ENCODE measurements at regions not wholly inside any gene's neighbourhood (a gene's known extent, or its start where the extent isn't known, plus 50 kb on each side); places are given as distances from the start of the nearest gene placed in this dataset.

DNA sequence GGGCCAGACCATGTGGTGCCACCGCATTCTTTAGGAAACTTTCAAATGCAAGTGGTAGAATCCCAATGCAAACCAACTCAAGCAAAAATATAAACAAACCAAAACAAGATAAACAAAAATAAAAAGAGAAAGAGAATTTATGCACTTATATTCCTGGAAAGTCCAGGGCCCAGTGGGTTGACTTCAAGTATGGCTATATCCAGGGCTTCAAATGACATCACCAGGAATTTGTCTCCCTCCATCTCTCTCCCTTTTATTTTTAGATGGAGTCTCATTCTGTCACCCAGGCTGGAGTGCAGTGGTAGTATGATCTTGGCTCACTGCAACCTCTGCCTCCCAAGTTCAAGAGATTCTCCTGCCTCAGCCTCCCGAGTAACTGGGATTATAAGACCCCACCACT lies 56.1 kb upstream of the PNRC1 start:
- TF ChIP-seq YY1 (IDR thresholded peaks at IDR 0.05; ENCODE audit: low read depth) (no peak), ZBTB7A (IDR thresholded peaks at IDR 0.05; ENCODE audit: low read depth) (no peak), NFIC (IDR thresholded peaks at IDR 0.05) (no peak), TAF1 (IDR thresholded peaks at IDR 0.05; ENCODE audit: low read depth) (no peak)

DNA sequence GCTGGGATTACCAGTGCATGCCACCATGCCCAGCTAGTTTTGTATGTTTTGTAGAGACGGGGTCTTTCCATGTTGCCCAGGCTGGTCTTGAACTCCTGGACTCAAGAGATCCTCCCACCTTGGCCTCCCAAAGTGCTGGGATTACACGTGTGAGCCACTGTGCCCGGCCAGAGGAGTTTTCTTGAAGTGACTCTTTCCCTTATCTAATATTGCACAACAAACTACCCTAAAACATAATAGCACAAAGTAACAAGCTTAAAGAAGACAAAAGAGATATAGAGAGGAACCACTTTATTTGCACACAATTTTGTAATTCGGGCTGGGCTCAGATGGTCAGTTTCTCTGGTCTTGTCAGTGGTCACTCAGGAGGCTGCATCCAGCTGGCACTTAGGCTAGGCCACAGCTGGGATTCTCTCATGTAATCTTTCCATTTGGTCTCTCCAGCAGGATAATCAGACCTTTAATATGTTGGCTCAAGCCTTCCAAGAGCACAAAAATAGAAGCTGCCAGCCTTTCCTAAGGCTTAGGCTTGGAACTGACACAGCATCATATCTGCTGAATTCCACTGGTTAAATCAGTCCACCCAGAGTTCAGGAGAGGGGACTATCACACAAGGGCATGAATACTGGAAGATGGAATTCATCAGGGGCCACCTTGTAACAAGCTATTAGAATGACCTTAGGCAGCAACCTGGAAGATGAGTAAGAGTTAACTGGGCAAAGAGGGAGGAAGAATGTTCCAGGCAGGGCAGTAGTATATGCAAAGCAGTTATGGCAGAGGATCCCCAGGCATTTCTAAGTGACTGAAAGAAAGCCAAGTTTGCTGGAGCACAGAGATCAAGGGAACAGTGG lies 56.7 kb upstream of the PNRC1 start:
- TF ChIP-seq ZBTB7A (IDR thresholded peaks at IDR 0.05; ENCODE audit: low read depth): no peak
- TF ChIP-seq CEBPB (IDR thresholded peaks at IDR 0.05): no peak
- TF ChIP-seq CREB1 (IDR thresholded peaks at IDR 0.05; ENCODE audit: low read depth): no peak
- TF ChIP-seq YY1 (IDR thresholded peaks at IDR 0.05; ENCODE audit: low read depth): no peak
- no peak for TF ChIP-seq EGR1 (IDR thresholded peaks at IDR 0.05)
- no peak for TF ChIP-seq TEAD4 (IDR thresholded peaks at IDR 0.05)
- TF ChIP-seq, protein P1, sequence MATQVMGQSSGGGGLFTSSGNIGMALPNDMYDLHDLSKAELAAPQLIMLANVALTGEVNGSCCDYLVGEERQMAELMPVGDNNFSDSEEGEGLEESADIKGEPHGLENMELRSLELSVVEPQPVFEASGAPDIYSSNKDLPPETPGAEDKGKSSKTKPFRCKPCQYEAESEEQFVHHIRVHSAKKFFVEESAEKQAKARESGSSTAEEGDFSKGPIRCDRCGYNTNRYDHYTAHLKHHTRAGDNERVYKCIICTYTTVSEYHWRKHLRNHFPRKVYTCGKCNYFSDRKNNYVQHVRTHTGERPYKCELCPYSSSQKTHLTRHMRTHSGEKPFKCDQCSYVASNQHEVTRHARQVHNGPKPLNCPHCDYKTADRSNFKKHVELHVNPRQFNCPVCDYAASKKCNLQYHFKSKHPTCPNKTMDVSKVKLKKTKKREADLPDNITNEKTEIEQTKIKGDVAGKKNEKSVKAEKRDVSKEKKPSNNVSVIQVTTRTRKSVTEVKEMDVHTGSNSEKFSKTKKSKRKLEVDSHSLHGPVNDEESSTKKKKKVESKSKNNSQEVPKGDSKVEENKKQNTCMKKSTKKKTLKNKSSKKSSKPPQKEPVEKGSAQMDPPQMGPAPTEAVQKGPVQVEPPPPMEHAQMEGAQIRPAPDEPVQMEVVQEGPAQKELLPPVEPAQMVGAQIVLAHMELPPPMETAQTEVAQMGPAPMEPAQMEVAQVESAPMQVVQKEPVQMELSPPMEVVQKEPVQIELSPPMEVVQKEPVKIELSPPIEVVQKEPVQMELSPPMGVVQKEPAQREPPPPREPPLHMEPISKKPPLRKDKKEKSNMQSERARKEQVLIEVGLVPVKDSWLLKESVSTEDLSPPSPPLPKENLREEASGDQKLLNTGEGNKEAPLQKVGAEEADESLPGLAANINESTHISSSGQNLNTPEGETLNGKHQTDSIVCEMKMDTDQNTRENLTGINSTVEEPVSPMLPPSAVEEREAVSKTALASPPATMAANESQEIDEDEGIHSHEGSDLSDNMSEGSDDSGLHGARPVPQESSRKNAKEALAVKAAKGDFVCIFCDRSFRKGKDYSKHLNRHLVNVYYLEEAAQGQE (IDR thresholded peaks at IDR 0.05; ENCODE audit: low read depth): no peak
- TF ChIP-seq TAF1 (IDR thresholded peaks at IDR 0.05; ENCODE audit: low read depth): no peak
- TF ChIP-seq, protein P2, sequence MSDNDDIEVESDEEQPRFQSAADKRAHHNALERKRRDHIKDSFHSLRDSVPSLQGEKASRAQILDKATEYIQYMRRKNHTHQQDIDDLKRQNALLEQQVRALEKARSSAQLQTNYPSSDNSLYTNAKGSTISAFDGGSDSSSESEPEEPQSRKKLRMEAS (IDR thresholded peaks at IDR 0.05): no peak
- no peak for TF ChIP-seq RAD21 (IDR thresholded peaks at IDR 0.05; ENCODE audit: low read depth)
- no peak for TF ChIP-seq NFIC (IDR thresholded peaks at IDR 0.05)
- TF ChIP-seq, protein P3, sequence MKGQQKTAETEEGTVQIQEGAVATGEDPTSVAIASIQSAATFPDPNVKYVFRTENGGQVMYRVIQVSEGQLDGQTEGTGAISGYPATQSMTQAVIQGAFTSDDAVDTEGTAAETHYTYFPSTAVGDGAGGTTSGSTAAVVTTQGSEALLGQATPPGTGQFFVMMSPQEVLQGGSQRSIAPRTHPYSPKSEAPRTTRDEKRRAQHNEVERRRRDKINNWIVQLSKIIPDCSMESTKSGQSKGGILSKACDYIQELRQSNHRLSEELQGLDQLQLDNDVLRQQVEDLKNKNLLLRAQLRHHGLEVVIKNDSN (IDR thresholded peaks at IDR 0.05): no peak
- TF ChIP-seq FOXM1 (IDR thresholded peaks at IDR 0.05; ENCODE audit: borderline replicate concordance, low read depth): no peak
- no peak for TF ChIP-seq TCF12 (IDR thresholded peaks at IDR 0.05; ENCODE audit: low read depth)
- no peak for TF ChIP-seq EP300 (IDR thresholded peaks at IDR 0.05; ENCODE audit: borderline replicate concordance)

DNA sequence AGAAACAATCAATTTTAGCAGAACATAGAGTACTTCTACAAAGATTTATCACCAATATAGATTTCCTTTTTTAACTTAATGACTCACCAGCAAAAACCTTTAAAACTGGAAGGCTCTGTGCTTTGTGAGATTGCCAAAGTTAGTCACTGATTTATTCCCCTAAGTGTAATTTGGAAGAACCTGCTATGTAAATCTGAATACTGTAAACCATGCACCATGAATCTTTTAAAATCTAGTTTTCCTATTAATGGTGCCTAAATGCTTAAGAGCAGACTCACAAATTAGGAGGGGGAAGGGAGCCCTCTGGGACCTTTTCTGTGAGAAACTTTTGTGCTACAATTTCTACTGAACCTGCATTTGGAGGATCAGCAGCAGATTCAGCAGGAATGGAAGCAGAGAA lies 57.8 kb upstream of the PNRC1 start:
- no peak for TF ChIP-seq EGR1 (IDR thresholded peaks at IDR 0.05)

DNA sequence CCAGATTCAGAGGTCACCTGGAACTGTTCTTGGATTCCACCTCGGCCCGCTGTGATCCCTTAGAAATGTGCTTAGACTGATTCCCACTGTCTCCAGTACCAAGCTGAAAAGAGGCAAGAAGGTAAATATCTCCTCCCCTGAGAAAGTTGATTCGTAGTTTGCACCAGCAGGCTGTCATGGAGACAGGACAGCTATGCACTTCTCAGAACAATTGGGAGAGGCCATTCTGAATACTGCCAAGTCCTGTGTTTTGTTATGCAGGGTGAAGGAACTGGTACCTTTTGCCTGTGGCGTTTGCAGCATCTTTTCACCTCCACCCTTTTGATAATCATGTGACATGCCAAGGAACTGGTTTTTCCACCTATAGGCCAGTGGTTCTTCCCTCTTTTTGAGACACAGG lies 58.2 kb upstream of the RNGTT start:
- TF ChIP-seq NFIC (IDR thresholded peaks at IDR 0.05) (no peak), RAD21 (IDR thresholded peaks at IDR 0.05; ENCODE audit: low read depth) (no peak), YY1 (IDR thresholded peaks at IDR 0.05; ENCODE audit: low read depth) (no peak), TEAD4 (IDR thresholded peaks at IDR 0.05) (no peak), EGR1 (IDR thresholded peaks at IDR 0.05) (no peak)
- TF ChIP-seq, protein P2 (IDR thresholded peaks at IDR 0.05): no peak
- TF ChIP-seq, protein P3 (IDR thresholded peaks at IDR 0.05): 0 out of 2 replicates have a peak, but pooled peaks have one; percentile 40

DNA sequence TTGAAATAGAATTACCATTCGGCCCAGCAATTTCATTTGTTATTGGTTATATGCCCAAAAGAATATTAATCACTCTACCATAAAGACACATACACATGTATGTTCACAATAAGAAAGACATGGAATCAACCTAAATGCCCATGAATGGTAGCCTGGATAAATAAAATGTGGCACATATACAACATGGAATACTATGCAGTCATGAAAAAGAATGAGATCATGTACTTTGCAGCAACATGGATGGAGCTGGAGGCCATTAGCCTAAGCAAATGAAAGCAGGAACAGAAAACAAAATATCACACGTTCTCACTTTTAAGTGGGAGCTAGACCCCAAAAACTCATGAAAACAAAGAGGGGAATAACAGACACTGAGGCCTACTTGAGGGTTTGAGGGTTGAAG lies 52.6 kb upstream of the RNGTT start:
- TF ChIP-seq RAD21 (IDR thresholded peaks at IDR 0.05; ENCODE audit: low read depth): no peak
- TF ChIP-seq EGR1 (IDR thresholded peaks at IDR 0.05): no peak
- TF ChIP-seq, protein P3 (IDR thresholded peaks at IDR 0.05): no peak
- TF ChIP-seq, protein P1 (IDR thresholded peaks at IDR 0.05; ENCODE audit: low read depth): no peak
- TF ChIP-seq YY1 (IDR thresholded peaks at IDR 0.05; ENCODE audit: low read depth): no peak
- TF ChIP-seq TAF1 (IDR thresholded peaks at IDR 0.05; ENCODE audit: low read depth): no peak
- no peak for TF ChIP-seq TCF12 (IDR thresholded peaks at IDR 0.05; ENCODE audit: low read depth)
- no peak for TF ChIP-seq CREB1 (IDR thresholded peaks at IDR 0.05; ENCODE audit: low read depth)
- TF ChIP-seq TEAD4 (IDR thresholded peaks at IDR 0.05): no peak
- no peak for TF ChIP-seq NFIC (IDR thresholded peaks at IDR 0.05)

DNA sequence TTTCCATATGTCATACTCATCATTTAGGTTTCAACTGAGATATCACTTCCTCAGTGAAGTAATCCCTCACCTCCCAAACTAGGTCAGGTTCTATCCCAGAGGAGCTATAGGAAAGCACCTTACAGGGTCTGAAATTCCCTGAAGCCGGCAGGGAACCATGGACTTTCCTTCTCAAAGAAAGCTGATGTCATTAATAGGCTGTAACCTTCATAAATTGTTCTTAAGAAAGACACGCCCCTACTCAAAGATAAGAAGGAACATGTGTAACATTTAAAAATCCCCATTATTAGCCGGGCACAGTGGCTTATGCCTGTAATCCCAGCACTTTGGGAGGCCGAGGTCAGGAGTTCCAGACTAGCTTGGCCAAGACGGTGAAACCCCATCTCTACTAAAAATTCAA lies 50.0 kb upstream of the RNGTT start:
- TF ChIP-seq, protein P2 (IDR thresholded peaks at IDR 0.05): no peak
- TF ChIP-seq YY1 (IDR thresholded peaks at IDR 0.05; ENCODE audit: low read depth) (no peak), TCF12 (IDR thresholded peaks at IDR 0.05; ENCODE audit: low read depth) (no peak)
- TF ChIP-seq, protein P3 (IDR thresholded peaks at IDR 0.05): no peak
